ENCODE measurements at regions not wholly inside any gene's neighbourhood (a gene's known extent, or its start where the extent isn't known, plus 50 kb on each side); places are given as distances from the start of the nearest gene placed in this dataset.

GRCh38 chr2:4527416-4527815 is 824.0 kb downstream of the DCDC2C start:
- TF ChIP-seq, protein P1, sequence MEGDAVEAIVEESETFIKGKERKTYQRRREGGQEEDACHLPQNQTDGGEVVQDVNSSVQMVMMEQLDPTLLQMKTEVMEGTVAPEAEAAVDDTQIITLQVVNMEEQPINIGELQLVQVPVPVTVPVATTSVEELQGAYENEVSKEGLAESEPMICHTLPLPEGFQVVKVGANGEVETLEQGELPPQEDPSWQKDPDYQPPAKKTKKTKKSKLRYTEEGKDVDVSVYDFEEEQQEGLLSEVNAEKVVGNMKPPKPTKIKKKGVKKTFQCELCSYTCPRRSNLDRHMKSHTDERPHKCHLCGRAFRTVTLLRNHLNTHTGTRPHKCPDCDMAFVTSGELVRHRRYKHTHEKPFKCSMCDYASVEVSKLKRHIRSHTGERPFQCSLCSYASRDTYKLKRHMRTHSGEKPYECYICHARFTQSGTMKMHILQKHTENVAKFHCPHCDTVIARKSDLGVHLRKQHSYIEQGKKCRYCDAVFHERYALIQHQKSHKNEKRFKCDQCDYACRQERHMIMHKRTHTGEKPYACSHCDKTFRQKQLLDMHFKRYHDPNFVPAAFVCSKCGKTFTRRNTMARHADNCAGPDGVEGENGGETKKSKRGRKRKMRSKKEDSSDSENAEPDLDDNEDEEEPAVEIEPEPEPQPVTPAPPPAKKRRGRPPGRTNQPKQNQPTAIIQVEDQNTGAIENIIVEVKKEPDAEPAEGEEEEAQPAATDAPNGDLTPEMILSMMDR (IDR thresholded peaks at IDR 0.05), result no peak
- no peak for TF ChIP-seq POLR2AphosphoS5 (IDR thresholded peaks at IDR 0.05)

Measured in breast epithelium (tissue), 3 donors.